Stimulated activated effector memory CD8-positive, alpha-beta T cell treated with anti-CD3 and anti-CD28 coated beads, Interleukin-12 subunit alpha, Interleukin-12 subunit beta, amount 100 ng/mL, for 72 hours (primary cell): ENCODE measurements at regions not wholly inside any gene's neighbourhood (a gene's known extent, or its start where the extent isn't known, plus 50 kb on each side); places are given as distances from the start of the nearest gene placed in this dataset.

ENCODE experiments used
- ATAC-seq: fragments of 150-1000 bp; cut with Tn5 transposase; 2 replicates; pipeline ENCODE4 v1.10.0; 2021
- DNase-seq, 2 donors: peaks; one replicate each; pipeline ENCODE4 v3.0.0; 2021 to 2022; ENCODE audit warnings: low spot score in 2 of 2
- H3K27ac Mint-ChIP-seq: one replicate; pipeline ENCODE4 v1.8.0; 2022; ENCODE audit warnings: mild to moderate bottlenecking, mixed read lengths
- H3K36me3 Mint-ChIP-seq: one replicate; pipeline ENCODE4 v1.8.0; 2022; ENCODE audit warnings: mild to moderate bottlenecking, mixed read lengths
- H3K4me1 Mint-ChIP-seq: one replicate; pipeline ENCODE4 v1.8.0; 2022; ENCODE audit warnings: mixed read lengths
- H3K4me3 Mint-ChIP-seq: one replicate; pipeline ENCODE4 v1.8.0; 2022; ENCODE audit warnings: mild to moderate bottlenecking, mixed read lengths
- H3K9me3 Mint-ChIP-seq: one replicate; pipeline ENCODE4 v1.8.0; 2022; ENCODE audit warnings: mixed read lengths

DNA sequence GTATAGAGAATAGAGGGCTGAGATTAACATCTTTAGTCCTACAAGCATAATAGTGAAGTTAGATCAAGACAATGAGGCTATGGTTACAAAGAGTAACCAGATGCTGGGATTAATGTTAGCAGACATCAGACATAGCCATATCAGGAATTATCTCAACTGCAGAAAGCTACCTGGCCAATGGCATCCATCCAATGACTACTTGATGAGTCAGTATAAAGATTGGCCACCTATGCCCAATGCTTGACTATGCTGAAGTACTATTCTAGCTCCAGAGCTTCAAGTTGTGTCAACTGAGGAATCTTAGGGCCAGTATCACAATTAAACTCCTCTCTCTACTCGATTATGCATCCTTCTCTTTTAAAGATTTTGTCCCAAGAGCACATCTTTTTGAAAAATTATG, 541.4 kb downstream of the PRELID2 start:
- Mint-ChIP-seq H3K27ac (no peak overlapping the region), H3K4me3 (no peak overlapping the region), H3K4me1 (no peaks in the 10 kb centered on the region), H3K36me3 (no peaks in the 10 kb centered on the region), H3K9me3 (peaks cover 5% of the 10 kb centered on the region)
- ATAC-seq = no peak
- no peak for DNase-seq

DNA sequence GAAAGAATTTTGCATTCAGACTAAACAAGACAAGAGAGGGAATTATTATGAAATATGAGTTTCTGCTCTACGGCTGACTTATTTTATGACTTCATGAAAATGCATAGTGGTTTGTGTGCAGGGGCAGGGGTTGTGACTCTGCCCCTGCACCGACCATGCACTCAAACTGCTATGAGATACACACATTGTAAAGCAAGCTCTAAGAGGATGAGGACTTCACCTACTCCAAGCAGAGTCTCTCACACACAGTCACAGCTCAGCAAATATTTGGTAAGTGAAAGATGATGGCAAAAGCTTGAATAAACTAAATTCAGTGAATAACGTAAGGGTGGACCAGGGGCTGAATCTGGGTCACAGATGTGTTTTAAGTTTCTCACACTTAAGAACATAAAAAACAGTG, 542.9 kb downstream of the PRELID2 start:
- no peak for ATAC-seq
- no peak for DNase-seq
- H3K9me3 Mint-ChIP-seq = peaks cover 5% of the 10 kb centered on the region
- H3K36me3 Mint-ChIP-seq = no peaks in the 10 kb centered on the region
- no peak overlapping the region for H3K27ac Mint-ChIP-seq
- no peaks in the 10 kb centered on the region for H3K4me1 Mint-ChIP-seq
- no peak overlapping the region for H3K4me3 Mint-ChIP-seq

DNA sequence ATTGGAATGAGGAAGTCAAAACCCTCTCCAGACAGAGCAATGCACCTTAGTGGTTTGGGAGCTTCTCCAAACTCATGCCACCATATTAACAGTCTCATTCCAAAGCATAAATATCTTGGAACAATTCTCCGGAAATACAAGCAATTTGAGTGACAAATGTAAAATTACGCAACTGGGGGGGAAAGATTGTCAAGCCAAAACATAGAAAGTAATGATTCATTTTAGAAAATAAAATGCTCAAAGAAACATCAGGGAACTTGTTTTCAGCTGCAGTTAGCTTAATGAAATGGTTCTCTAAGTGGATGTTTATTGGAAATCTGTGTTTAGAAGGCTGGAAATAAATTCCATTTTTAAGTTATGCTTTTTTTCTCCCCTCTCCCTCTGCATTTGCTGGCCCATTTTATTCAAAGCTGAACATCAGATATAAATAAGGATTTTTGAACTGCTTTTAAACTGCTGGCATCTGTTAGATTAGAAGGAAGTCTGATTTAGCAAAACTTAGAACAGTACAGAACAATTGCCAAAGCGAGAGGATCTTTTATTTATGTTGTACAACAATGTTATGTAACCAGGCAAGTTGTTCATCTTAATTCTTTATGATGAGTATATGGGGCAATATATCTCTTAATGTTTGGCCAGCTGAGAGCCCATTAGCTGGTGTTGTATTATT, 551.9 kb downstream of the PRELID2 start:
- Mint-ChIP-seq H3K4me1 (no peaks in the 10 kb centered on the region), H3K27ac (no peak overlapping the region), H3K9me3 (no peaks in the 10 kb centered on the region), H3K36me3 (no peaks in the 10 kb centered on the region), H3K4me3 (no peak overlapping the region)
- ATAC-seq (no peak), DNase-seq (no peak)

DNA sequence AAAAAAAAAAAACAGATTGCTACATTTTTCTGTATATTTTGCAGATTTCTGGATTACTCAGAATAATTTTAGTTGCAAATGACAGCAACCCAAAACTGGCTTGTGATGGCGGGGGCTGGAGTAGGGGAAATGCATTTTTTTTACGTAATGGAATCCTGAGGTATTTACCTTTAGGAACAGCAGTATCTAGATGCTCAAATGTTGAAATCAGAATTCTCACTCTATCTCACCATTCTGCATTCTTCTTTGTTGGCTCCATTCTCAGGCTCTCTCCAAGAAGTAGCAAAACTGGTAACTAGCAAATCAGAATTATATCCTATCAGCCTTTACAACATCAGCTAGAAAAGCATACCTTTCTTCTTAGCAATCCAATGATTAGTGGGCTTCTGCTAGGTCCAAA, 554.3 kb downstream of the PRELID2 start:
- H3K36me3 Mint-ChIP-seq = no peaks in the 10 kb centered on the region
- ATAC-seq (no peak), DNase-seq (no peak)
- H3K27ac Mint-ChIP-seq = no peak overlapping the region
- H3K4me3 Mint-ChIP-seq = no peak overlapping the region
- H3K4me1 Mint-ChIP-seq = no peaks in the 10 kb centered on the region
- peaks cover 6% of the 10 kb centered on the region for H3K9me3 Mint-ChIP-seq

DNA sequence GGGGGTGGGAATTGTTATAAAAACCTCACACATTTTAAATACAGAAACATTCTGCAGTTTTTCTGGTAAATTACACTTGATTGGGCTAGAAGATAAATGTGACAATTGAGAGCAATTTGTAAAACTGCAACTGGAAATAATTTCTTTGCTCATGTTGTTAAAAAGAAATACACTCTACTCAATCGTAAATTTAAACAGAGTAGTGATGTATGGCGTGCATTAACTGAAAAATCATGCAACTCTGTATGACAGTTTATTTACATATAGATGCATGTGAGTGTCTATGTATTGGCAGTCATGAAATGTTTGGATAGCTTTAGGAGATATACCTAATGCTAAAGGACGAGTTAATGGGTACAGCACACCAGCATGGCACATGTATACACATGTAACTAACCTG, 554.9 kb downstream of the PRELID2 start:
- peaks cover 8% of the 10 kb centered on the region for H3K9me3 Mint-ChIP-seq
- DNase-seq (no peak), ATAC-seq (no peak)
- H3K4me1 Mint-ChIP-seq = no peaks in the 10 kb centered on the region
- no peak overlapping the region for H3K27ac Mint-ChIP-seq
- no peaks in the 10 kb centered on the region for H3K36me3 Mint-ChIP-seq
- H3K4me3 Mint-ChIP-seq = no peak overlapping the region

DNA sequence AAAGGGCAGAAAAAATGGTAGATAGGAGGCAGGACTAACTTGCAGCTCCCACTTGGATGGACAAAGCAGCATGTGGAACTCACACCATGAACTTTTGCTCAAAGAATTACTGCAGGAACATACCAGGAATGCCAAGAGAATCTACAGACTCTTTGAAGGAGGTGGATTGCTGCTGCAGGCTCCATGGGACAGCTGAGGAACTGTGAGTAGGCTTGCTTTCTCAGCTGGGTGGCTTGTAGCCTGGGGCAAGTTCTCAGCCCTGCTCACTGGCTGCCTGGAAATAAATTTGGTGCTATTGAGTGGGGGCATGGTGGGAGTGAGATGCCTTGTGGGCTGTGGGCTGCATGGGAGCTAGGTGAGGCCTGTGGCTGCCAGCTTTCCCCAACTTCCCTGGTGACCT, 574.5 kb downstream of the PRELID2 start:
- Mint-ChIP-seq H3K4me1 (no peaks in the 10 kb centered on the region), H3K36me3 (no peaks in the 10 kb centered on the region), H3K9me3 (peaks cover 9% of the 10 kb centered on the region), H3K4me3 (no peak overlapping the region), H3K27ac (no peak overlapping the region)
- no peak for ATAC-seq
- no peak for DNase-seq

DNA sequence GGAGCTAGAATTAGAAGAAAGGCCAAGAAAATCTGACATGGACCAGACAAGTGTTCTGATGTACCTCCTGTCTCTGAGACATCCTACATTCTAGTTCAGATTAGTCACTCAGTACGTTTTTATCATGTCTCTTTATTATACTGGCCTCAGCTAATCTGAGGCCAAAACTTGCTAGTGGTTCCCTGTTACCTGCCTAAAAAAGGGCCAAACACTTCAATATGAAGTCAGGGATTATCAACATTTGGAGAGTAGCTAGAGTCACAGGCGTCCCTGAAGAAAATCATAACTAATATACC, 587.4 kb downstream of the PRELID2 start:
- DNase-seq = no peak
- no peak overlapping the region for H3K4me3 Mint-ChIP-seq
- peaks cover 11% of the 10 kb centered on the region for H3K9me3 Mint-ChIP-seq
- ATAC-seq = no peak
- no peaks in the 10 kb centered on the region for H3K36me3 Mint-ChIP-seq
- no peaks in the 10 kb centered on the region for H3K4me1 Mint-ChIP-seq
- no peak overlapping the region for H3K27ac Mint-ChIP-seq

DNA sequence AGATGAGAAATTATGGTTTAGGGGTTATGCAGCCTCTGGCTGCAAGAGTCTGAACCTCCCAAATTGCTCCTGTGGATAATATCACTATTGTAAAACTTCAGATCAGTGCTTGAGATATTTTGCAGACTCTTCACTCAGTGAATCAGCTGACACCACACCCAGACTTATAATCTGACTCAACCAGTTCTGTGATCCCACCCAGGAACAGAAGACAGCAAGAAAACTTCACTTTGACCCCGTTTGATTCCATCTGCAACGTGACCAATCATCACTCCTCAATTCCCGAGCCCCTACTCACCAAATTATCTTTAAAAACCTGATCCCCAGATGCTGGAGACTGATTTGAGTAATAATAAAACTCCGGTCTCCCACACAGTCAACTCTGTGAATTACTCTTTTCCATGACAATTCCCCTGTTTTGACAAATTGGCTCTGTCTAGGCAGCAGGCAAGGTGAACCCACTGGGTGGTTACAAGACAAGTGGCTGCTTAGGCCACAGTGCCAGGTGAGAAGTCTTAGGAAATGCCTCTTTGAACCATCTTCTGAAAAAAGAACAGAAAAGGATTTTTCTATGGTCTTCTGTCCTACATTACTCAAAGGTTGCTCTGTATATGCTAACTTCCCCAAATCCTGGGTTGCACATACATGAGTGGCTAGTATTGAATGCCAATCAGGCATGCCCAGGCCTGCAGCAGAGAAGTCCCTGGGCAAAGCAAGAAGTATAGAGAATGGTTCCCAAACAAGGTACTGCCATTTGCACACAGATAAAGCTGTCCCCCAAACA, 588.0 kb downstream of the PRELID2 start:
- ATAC-seq (peak; percentile 13), DNase-seq (no peak)
- no peak overlapping the region for H3K4me3 Mint-ChIP-seq
- H3K4me1 Mint-ChIP-seq = no peaks in the 10 kb centered on the region
- no peaks in the 10 kb centered on the region for H3K36me3 Mint-ChIP-seq
- no peak overlapping the region for H3K27ac Mint-ChIP-seq
- peaks cover 11% of the 10 kb centered on the region for H3K9me3 Mint-ChIP-seq

DNA sequence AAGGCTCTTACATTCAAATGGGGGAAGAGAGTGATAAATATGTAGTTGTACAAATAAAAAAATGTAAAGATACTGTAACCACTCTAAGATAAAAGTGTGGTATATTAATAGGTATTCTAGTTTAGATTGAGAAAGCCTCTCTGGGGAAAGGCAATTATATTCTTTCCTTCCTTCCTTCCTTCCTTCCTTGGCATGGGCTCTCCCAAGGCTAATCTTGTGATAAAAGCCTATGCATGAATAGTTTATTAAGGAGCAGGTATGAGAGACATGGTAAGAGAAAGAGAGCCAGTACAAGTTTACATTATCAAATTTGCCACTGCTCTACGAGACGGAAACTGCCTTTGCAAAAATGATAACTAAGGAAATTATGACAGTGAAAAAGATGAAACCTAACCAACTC, 588.8 kb downstream of the PRELID2 start:
- DNase-seq (no peak), ATAC-seq (no peak)
- H3K4me3 Mint-ChIP-seq = no peak overlapping the region
- peaks cover 7% of the 10 kb centered on the region for H3K9me3 Mint-ChIP-seq
- H3K36me3 Mint-ChIP-seq = no peaks in the 10 kb centered on the region
- no peaks in the 10 kb centered on the region for H3K4me1 Mint-ChIP-seq
- H3K27ac Mint-ChIP-seq = no peak overlapping the region

DNA sequence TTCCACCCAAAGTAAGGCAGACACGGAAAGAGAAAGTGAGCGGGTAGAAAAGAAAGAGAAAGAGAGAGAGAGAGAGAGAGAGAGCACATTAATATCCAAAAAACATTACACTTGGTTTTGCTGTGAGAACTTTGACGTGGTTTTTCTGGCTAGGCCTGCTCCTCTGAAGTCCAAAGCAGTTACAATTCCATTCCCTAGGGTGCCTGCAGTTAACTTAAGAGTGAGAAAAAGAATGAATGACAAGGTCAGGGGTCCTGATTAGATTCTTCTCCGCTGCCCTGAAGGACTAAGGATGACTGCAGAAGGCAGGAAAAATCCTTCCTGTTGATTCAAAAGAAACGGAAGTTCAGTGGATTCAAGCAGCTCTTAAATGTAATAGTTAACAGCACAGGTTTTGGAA, 589.8 kb downstream of the PRELID2 start:
- peaks cover 7% of the 10 kb centered on the region for H3K9me3 Mint-ChIP-seq
- no peak for ATAC-seq
- no peak overlapping the region for H3K27ac Mint-ChIP-seq
- no peaks in the 10 kb centered on the region for H3K36me3 Mint-ChIP-seq
- H3K4me3 Mint-ChIP-seq = no peak overlapping the region
- no peak for DNase-seq
- H3K4me1 Mint-ChIP-seq = no peaks in the 10 kb centered on the region

DNA sequence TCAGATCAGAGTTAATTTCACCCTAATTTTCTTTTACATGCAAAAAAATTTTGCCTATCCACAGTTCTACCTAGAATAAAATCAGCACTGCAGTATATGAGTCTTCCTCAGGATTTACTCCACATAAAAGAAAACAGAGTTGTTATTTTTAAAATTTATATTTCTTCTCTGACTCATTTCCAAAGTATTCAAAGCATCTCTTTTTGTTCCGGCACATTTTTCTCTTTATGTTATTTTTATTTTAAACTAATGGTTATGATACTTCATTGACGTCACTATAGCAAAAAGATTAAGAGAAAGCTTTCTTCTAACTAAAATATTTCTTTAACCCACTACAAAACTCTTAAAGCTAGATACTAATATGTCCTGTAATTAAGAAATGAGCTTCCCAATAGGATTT, 590.4 kb downstream of the PRELID2 start:
- H3K27ac Mint-ChIP-seq = no peak overlapping the region
- no peak overlapping the region for H3K4me3 Mint-ChIP-seq
- no peak for DNase-seq
- peaks cover 5% of the 10 kb centered on the region for H3K9me3 Mint-ChIP-seq
- no peaks in the 10 kb centered on the region for H3K36me3 Mint-ChIP-seq
- ATAC-seq = no peak
- no peaks in the 10 kb centered on the region for H3K4me1 Mint-ChIP-seq

DNA sequence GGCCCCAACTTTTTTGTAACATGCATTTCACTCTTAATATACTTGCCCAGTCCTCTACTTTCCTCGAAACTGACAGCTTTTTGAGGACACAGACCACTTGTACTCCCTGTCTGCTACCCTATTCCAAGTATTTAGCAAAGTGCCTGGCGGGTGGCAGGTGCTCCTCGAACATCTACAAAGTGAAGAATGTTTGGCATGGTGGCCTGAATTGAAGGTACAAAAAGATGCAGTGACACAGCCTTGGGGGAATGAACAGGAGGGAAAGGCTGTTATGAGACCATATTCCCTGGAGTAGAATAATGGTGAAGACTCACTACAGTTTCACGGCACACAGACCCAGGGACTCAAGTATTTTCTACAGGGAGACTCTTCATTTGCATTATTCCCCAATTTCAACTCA, 590.9 kb downstream of the PRELID2 start:
- no peaks in the 10 kb centered on the region for H3K4me1 Mint-ChIP-seq
- DNase-seq = no peak
- no peaks in the 10 kb centered on the region for H3K36me3 Mint-ChIP-seq
- H3K27ac Mint-ChIP-seq = no peak overlapping the region
- no peak overlapping the region for H3K4me3 Mint-ChIP-seq
- H3K9me3 Mint-ChIP-seq = peaks cover 4% of the 10 kb centered on the region
- no peak for ATAC-seq

DNA sequence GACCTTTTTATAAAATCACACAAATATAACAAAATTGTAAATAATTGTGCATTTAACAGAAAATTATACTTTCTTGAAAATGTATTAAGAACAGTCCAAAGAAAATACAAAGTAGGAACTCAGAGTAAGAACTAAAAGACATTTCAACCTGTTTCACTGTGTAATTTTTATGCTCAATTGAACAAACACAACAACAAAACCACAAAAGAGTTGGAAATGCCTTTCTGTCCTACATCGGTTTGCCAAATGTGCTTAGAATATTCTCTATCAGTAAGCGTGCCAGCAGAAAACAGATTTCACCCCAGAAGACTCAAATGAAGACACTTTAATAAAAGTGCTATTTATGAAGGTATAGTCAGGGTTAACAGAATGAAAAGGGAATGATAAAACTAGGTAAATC, 592.1 kb downstream of the PRELID2 start:
- DNase-seq (no peak), ATAC-seq (no peak)
- Mint-ChIP-seq H3K4me1 (no peaks in the 10 kb centered on the region), H3K9me3 (peaks cover 4% of the 10 kb centered on the region), H3K27ac (no peak overlapping the region), H3K4me3 (no peak overlapping the region), H3K36me3 (no peaks in the 10 kb centered on the region)

DNA sequence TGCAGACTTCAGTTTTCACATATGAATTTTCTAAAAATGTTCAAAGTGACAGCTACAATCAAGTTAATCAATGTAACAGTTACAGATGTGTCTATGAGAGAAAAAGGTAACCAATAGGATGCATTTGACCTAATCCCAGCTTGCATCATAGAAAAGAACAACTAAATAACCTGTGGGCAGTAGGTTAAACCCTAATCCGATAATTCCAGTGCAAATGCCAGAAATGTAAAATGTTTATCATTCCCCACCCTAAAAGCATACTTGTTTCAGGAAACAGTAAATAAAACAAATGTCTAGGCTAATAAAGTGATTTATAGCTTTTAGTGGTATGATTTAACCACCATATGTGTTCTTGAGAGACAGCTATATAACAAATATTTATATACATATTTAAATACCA, 592.6 kb downstream of the PRELID2 start:
- H3K36me3 Mint-ChIP-seq = no peaks in the 10 kb centered on the region
- H3K27ac Mint-ChIP-seq = no peak overlapping the region
- ATAC-seq = no peak
- no peaks in the 10 kb centered on the region for H3K4me1 Mint-ChIP-seq
- DNase-seq = no peak
- H3K4me3 Mint-ChIP-seq = no peak overlapping the region
- H3K9me3 Mint-ChIP-seq = peaks cover 4% of the 10 kb centered on the region

DNA sequence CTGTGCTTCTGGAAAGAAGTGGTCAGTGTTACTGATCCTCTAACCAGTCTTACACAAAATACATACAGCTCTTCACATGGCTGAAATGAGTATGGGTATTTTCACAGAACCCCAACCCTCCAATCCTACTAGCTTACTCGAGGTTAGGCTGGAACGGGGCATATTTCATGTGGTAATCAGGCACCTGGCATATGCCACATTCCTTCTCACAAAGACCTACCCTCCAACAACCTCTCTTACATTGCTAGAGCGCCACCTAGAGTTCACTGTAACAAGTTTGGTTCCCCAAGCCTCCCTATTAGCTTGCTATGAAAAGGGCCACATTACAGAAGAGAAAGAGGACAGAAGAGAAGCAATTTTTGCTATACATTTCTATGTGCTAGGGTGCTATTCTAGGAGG, 597.3 kb downstream of the PRELID2 start:
- H3K27ac Mint-ChIP-seq = no peak overlapping the region
- H3K9me3 Mint-ChIP-seq = no peaks in the 10 kb centered on the region
- H3K4me3 Mint-ChIP-seq = no peak overlapping the region
- ATAC-seq (no peak), DNase-seq (no peak)
- H3K4me1 Mint-ChIP-seq = no peaks in the 10 kb centered on the region
- H3K36me3 Mint-ChIP-seq = no peaks in the 10 kb centered on the region

DNA sequence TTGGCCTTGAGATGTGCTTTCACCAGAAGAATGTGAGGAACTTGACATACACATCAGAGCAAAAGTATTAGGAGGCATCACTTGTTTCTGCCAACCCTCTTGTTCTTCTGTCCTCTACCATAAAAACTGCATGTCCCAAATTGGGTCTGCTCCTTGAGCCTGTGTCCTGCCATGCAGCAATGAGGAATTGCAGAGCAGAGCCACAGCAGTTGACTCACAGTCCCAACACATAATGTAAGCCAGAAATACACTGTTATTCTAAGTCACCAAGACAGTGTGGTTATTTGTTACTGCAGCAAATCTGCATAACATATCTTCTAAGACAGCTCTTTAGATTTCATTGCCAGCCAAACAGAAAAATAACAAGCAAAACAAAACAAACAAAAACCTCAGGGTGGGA, 598.2 kb downstream of the PRELID2 start:
- H3K4me3 Mint-ChIP-seq = no peak overlapping the region
- H3K9me3 Mint-ChIP-seq = no peaks in the 10 kb centered on the region
- DNase-seq (no peak), ATAC-seq (no peak)
- H3K36me3 Mint-ChIP-seq = no peaks in the 10 kb centered on the region
- H3K27ac Mint-ChIP-seq = no peak overlapping the region
- H3K4me1 Mint-ChIP-seq = no peaks in the 10 kb centered on the region
